ENCODE measurements at regions not wholly inside any gene's neighbourhood (a gene's known extent, or its start where the extent isn't known, plus 50 kb on each side); places are given as distances from the start of the nearest gene placed in this dataset.

DNA sequence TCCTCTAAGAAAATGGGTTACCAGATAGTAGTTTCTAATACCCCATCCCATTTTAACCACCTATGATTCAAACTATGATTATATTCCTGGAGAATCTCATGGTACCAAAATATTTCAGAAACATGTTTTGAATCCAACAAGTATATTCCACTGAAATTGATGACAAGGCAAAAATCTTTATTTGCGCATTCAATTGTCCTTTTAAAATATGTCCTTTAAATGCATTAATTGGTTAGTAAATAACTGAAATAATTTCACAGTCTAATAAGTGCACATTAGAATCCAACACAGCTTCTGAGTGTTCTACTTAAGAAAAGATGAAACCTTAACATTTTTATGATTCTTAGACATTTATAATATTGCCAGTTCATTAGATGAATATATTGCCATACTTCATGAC lies 356.6 kb downstream of the SETD4 start:
- intact Hi-C loops (cut with micrococcal nuclease) = no loop called here

- intact Hi-C loops (cut with micrococcal nuclease) = no loop called here
These were observed 361.0 kb downstream of the SETD4 start for GRCh38 chr21:35699361-35699760.

DNA sequence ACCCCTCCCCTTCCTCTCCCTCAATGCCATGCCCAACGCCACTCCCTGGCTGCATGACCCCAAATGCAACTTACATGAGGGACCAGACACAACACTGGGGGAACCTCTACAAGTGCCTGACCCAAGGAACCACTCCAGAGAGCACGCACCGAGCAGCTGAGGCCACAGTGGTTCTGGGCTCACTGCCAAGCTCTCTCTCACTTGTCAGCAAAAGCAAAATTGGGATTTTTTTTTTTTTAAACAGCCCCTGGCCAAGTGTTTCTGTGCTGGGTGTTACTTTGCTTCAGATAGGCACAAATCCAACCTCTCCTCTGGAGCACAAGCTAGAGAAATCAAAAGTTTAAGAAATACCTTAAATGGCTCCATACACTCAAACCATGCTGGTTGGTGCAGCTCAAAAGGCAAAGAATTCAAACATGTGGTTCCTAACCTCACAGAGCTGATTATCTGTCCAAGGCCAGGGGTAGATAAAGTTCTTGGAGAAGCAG lies 363.0 kb downstream of the SETD4 start:
- intact Hi-C loops (cut with micrococcal nuclease) = no loop called here

DNA sequence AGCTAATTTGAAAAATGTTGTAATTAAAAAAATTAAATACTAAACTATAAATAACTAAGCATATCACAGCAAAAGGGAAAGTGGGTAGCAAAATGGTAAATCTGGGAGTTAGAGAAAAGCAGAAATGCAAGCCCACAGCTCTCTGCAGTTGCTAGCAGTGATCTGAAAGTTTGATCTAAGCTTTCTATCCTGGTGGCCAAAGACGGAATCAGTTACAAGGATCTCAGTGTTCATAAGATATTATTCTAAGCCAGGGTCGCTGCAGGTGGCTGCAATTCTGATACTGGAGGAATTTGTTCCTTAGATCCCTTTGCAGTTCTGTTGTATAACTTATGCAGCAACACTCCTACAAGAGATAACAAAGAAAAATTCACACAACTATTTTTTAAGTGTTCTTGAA lies 363.7 kb downstream of the SETD4 start:
- intact Hi-C loops (cut with micrococcal nuclease) = no loop called here

DNA sequence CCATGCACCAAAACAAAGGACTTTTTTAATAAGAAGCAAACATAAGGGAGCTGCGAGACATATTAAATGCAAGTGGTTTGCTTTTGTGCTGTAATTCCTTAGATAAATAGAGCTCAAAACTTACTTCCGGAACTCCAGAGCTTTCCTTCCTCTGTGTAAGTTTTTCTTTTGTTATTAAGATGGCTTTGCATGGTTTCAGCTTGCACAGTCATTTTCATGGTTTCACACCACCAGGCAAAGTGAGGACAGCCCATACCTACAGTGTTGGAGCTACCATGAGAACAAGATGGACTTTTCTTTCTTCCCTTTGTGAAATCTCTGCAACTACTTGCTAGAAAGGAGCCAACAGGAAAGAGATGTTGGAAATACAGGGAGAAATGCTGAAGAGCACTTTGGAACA lies 368.0 kb downstream of the SETD4 start:
- intact Hi-C loops (cut with micrococcal nuclease) = no loop called here

- intact Hi-C loops (cut with micrococcal nuclease) = no loop called here
These were observed 369.9 kb downstream of the SETD4 start for GRCh38 chr21:35690436-35690835.

GRCh38 chr21:35686156-35686555 lies 374.2 kb downstream of the SETD4 start:
- intact Hi-C loops (cut with micrococcal nuclease) = no loop called here

- intact Hi-C loops (cut with micrococcal nuclease) = no loop called here
These were observed 376.5 kb downstream of the SETD4 start for GRCh38 chr21:35683664-35684304.

DNA sequence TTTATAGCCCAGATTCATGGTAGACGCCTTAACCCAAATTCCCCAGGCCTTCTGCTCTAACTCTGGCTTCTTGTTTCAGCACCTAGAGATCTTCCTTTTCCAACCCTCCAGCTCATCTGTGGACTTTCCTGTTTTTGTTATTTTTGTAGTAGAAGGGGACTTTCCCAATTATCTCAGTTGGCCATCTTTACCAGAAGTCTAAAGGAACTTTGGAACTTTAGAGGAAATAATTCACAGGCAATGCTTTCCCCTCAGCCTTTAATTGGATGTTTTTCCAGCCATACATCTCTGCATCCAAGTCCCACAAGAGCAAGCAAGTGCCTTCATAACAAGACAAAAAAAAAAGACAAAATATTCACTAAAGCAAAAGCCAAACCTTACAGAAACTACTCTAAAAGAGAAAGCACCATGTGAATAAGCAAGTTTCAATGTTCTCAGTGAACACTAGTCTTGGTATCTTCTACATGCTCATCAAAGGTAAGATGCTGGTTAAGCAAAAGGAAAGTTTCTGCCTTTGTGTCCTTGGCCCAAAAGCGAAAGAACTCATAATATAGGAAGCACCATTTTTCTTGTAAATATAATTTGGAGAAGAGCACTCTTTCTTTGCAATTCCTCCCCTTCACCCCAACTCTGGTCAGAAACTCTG lies 377.3 kb downstream of the SETD4 start:
- intact Hi-C loops (cut with micrococcal nuclease) = no loop called here

GRCh38 chr21:35681946-35682345 lies 378.4 kb downstream of the SETD4 start:
- intact Hi-C loops (cut with micrococcal nuclease) = no loop called here

GRCh38 chr21:35679076-35679475 lies 381.2 kb downstream of the SETD4 start:
- intact Hi-C loops (cut with micrococcal nuclease) = no loop called here

GRCh38 chr21:35678393-35678792 lies 381.9 kb downstream of the SETD4 start:
- intact Hi-C loops (cut with micrococcal nuclease) = no loop called here

GRCh38 chr21:35677298-35677841 lies 383.0 kb downstream of the SETD4 start:
- intact Hi-C loops (cut with micrococcal nuclease) = no loop called here

- intact Hi-C loops (cut with micrococcal nuclease) = no loop called here
These were observed 385.3 kb downstream of the SETD4 start for GRCh38 chr21:35674895-35675470.

DNA sequence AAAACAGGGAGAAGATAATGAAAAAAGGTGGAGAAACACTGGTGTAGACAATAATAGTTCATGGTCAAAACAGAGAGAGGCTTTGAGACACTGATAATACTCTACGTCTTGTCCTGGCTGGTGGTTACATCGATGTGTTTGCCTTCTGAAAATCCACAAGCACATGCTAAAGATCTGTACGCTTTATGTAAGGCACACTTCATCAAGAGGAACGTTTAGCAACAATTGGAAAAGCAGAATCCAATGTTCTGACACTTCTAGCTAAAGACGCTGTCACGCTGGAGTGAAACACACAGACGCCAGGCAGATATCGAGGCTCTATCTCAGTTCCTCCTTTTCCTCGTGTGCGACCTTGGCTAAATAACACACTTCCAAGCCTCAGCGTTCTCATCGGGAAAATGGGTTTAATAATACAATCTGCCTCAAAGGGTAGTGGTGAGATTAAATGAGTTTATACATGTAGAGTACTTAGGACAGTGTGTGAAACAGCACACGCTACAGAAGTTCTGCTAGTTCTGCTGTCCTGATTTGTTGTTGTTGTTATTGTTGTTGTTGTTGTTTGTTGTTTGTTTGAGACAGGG lies 386.1 kb downstream of the SETD4 start:
- intact Hi-C loops (cut with micrococcal nuclease) = no loop called here

DNA sequence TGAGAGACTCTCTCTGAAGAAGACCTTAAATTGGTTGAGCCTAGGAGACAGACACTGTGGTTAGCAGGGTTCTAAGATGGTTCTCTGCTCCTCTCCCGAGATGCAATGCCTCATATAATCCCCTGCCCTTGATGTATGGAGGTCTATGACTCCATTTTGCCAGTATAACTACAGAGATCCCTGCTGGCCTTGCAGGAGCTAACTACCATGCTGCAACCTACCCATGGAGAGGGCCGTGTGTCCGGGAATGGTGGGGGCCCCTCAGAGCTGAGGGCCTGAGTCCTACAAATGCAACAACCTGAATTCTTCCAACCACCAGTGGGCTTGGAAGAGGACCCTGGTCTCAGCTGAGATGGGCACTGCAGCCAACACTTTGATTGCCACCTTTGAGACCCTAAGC lies 388.0 kb downstream of the SETD4 start:
- intact Hi-C loops (cut with micrococcal nuclease) = no loop called here

- intact Hi-C loops (cut with micrococcal nuclease) = no loop called here
These were observed 395.6 kb downstream of the SETD4 start for GRCh38 chr21:35664683-35665082.

GRCh38 chr21:35663856-35664606 lies 396.3 kb downstream of the SETD4 start:
- intact Hi-C loops (cut with micrococcal nuclease) = no loop called here

GRCh38 chr21:35658242-35658641 lies 402.1 kb downstream of the SETD4 start:
- intact Hi-C loops (cut with micrococcal nuclease) = no loop called here

DNA sequence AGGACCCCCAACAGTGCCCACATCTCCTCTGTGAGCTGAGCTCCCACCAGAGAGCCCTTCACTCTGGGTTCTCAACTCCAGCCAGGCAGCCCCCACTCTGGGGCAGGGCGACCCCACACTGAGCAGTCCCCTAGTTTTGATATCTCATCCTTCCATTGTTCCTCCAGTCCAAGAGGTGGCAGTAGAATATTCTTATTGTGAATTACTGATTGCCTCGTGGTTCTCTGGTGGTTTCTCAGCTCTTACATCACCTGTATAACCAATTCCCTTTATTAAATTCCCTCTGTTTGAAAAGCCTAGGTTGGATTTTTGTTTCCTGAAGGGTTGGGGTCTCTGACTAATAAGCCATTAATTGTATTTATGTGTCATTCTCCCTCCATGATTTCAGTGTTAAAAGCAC lies 407.5 kb downstream of the SETD4 start:
- intact Hi-C loops (cut with micrococcal nuclease) = no loop called here

DNA sequence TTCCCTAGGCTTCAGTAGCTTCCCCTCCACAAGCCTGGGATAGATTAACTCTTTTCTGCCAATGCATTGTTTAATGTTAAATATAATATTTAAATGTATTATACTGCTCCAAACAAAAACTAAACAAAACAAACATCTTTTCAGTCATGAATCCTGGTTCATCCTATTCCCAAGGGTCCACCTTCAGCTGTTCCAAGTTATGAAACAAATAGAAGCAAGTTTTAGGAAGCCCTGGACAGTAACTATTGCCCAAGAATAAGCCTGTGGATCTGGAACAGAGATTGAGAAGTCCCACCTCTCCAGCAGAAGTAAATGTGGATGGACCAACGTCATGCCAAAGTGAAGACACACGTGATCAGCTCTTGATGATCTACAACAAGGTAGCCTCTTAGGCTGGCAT lies 408.1 kb downstream of the SETD4 start:
- intact Hi-C loops (cut with micrococcal nuclease) = no loop called here

- intact Hi-C loops (cut with micrococcal nuclease) = no loop called here
These were observed 409.1 kb downstream of the SETD4 start for GRCh38 chr21:35651196-35651595.
